Gastroesophageal sphincter (tissue), 4 donors: ENCODE measurements at regions not wholly inside any gene's neighbourhood (a gene's known extent, or its start where the extent isn't known, plus 50 kb on each side); places are given as distances from the start of the nearest gene placed in this dataset.

Experiments
- ATAC-seq: fragments of 150-250 bp; one replicate; pipeline ENCODE4 v1.9.1; 2016; ENCODE audit warnings: mild to moderate bottlenecking, moderate library complexity
- H3K27ac ChIP-seq, 4 donors: fragments of 200-600 bp; sonication (generic) in 3 of 4; 1 replicate in 3 of 4; 2 replicates in 1 of 4; pipeline ENCODE4 v1.5.1; 2016 to 2019
- H3K27me3 ChIP-seq: fragments of 200-600 bp; sonication (generic); one replicate; pipeline ENCODE4 v1.5.1; 2019
- H3K36me3 ChIP-seq, 2 donors: fragments of 200-600 bp; sonication (generic); one replicate each; pipeline ENCODE4 v1.5.1; 2019; ENCODE audit warnings: control low read depth in 1 of 2
- H3K4me1 ChIP-seq, 3 donors: fragments of 200-600 bp; sonication (generic); 1 replicate in 2 of 3; 2 replicates in 1 of 3; pipeline ENCODE4 v1.5.1; 2016 to 2019; ENCODE audit warnings: control low read depth in 2 of 3
- H3K4me3 ChIP-seq, 2 donors: fragments of 200-600 bp; sonication (generic); one replicate each; pipeline ENCODE4 v1.5.1; 2019; ENCODE audit warnings: mild to moderate bottlenecking in 1 of 2, moderate library complexity in 1 of 2
- H3K9me3 ChIP-seq, 3 donors: fragments of 200-600 bp; sonication (generic); one replicate each; pipeline ENCODE4 v1.5.1; 2017 to 2019; ENCODE audit warnings: control low read depth in 2 of 3
- EP300 ChIP-seq: sonication (generic); formaldehyde crosslinking; IDR thresholded peaks from one replicate; pipeline ENCODE4 v1.6.1; 2017; ENCODE audit warnings: antibody characterized with exemption, mild to moderate bottlenecking
- POLR2A ChIP-seq, 2 donors: fragments of 450-650 bp; IDR thresholded peaks; one replicate each; pipeline ENCODE4 v1.6.1; 2017; ENCODE audit warnings: antibody characterized with exemption in 2 of 2, mild to moderate bottlenecking in 2 of 2, moderate library complexity in 1 of 2
- POLR2AphosphoS5 ChIP-seq: sonication (generic); formaldehyde crosslinking; IDR thresholded peaks from one replicate; pipeline ENCODE4 v1.6.1; 2017; ENCODE audit warnings: antibody characterized with exemption
- WGBS, 2 donors: methylation state at CpG; one replicate each; pipeline ENCODE4 v1.1.5; 2018; ENCODE audit warnings: low coverage in 1 of 2; 5-methylcytosine and 5-hydroxymethylcytosine counted together
- TF ChIP-seq, protein P1 (sequence below), 4 experiments: fragments of 200-600 bp in 2 of 4; fragments of 450-650 bp in 2 of 4; sonication (generic) in 1 of 4; IDR thresholded peaks; one replicate each; pipeline ENCODE4 v1.5.1; 2017 to 2019; ENCODE audit warnings: antibody characterized with exemption in 4 of 4, mild to moderate bottlenecking in 2 of 4, moderate library complexity in 2 of 4

GRCh38 chr7:22676385-22676784 is 50.6 kb upstream of the IL6 start:
- ATAC-seq, result no peak
- Histone ChIP-seq H3K9me3 (no peaks in the 10 kb centered on the region), H3K36me3 (no peaks in the 10 kb centered on the region), H3K27me3 (no peaks in the 10 kb centered on the region), H3K4me3 (no peak overlapping the region), H3K4me1 (no peaks in the 10 kb centered on the region), H3K27ac (no peak overlapping the region)
- TF ChIP-seq, protein P1, sequence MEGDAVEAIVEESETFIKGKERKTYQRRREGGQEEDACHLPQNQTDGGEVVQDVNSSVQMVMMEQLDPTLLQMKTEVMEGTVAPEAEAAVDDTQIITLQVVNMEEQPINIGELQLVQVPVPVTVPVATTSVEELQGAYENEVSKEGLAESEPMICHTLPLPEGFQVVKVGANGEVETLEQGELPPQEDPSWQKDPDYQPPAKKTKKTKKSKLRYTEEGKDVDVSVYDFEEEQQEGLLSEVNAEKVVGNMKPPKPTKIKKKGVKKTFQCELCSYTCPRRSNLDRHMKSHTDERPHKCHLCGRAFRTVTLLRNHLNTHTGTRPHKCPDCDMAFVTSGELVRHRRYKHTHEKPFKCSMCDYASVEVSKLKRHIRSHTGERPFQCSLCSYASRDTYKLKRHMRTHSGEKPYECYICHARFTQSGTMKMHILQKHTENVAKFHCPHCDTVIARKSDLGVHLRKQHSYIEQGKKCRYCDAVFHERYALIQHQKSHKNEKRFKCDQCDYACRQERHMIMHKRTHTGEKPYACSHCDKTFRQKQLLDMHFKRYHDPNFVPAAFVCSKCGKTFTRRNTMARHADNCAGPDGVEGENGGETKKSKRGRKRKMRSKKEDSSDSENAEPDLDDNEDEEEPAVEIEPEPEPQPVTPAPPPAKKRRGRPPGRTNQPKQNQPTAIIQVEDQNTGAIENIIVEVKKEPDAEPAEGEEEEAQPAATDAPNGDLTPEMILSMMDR (IDR thresholded peaks at IDR 0.05), result no peak
- TF ChIP-seq EP300, result no peak
- no peak for TF ChIP-seq POLR2A (IDR thresholded peaks at IDR 0.05)
- no peak for TF ChIP-seq POLR2AphosphoS5
- 87 to 95% methylated on average over 2 of the region's 2 CpGs for WGBS, 2 donors

GRCh38 chr7:22675917-22676343 is 51.1 kb upstream of the IL6 start:
- TF ChIP-seq POLR2AphosphoS5 (no peak), POLR2A (IDR thresholded peaks at IDR 0.05) (no peak), EP300 (no peak)
- TF ChIP-seq, protein P1 (IDR thresholded peaks at IDR 0.05), result no peak
- Histone ChIP-seq H3K4me1 (no peaks in the 10 kb centered on the region), H3K36me3 (no peaks in the 10 kb centered on the region), H3K4me3 (no peak overlapping the region), H3K9me3 (no peaks in the 10 kb centered on the region), H3K27ac (no peak overlapping the region), H3K27me3 (no peaks in the 10 kb centered on the region)
- ATAC-seq, result no peak
- 57% methylated on average over 1 of the region's 2 CpGs; no CpG with 5 or more reads in 1 of the 2 donors for WGBS, 2 donors

DNA sequence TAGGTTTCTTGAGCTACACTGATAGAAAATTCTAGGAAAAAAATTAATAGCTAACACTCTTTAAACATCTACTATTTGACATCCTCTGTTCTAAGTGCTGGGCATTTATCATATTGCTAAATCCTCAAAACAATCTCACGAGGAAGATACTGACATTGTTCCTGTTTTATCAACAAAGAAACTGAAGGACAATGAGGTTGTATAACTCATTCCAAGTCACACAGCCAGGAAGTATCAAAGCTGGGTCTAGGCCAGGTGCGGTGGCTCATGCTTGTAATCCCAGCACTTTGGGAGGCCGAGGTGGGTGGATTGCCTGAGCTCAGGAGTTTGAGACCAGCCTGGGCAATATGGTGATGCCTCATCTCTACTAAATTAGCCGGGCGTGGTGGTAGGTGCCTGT is 51.6 kb upstream of the IL6 start:
- Histone ChIP-seq H3K9me3 (no peaks in the 10 kb centered on the region), H3K36me3 (no peaks in the 10 kb centered on the region), H3K4me1 (no peaks in the 10 kb centered on the region), H3K4me3 (no peak overlapping the region), H3K27ac (no peak overlapping the region), H3K27me3 (no peaks in the 10 kb centered on the region)
- no peak for ATAC-seq
- no peak for TF ChIP-seq EP300
- TF ChIP-seq, protein P1 (IDR thresholded peaks at IDR 0.05), result no peak
- TF ChIP-seq POLR2AphosphoS5, result no peak
- no peak for TF ChIP-seq POLR2A (IDR thresholded peaks at IDR 0.05)
- 45 to 64% methylated on average over 1 to 5 of the region's 5 CpGs for WGBS, 2 donors

- no peak for TF ChIP-seq EP300
- TF ChIP-seq, protein P1 (IDR thresholded peaks at IDR 0.05), result no peak
- no peak for TF ChIP-seq POLR2AphosphoS5
- no peak for TF ChIP-seq POLR2A (IDR thresholded peaks at IDR 0.05)
- 75 to 88% methylated on average over 2 to 5 of the region's 6 CpGs for WGBS, 2 donors
- Histone ChIP-seq H3K4me3 (no peak overlapping the region), H3K36me3 (no peaks in the 10 kb centered on the region), H3K4me1 (no peaks in the 10 kb centered on the region), H3K27me3 (no peaks in the 10 kb centered on the region), H3K27ac (no peak overlapping the region), H3K9me3 (no peaks in the 10 kb centered on the region)
- no peak for ATAC-seq
Observed at GRCh38 chr7:22672846-22673680, 53.9 kb upstream of the IL6 start.
